Sigmoid colon (tissue), 3 donors: ENCODE measurements at regions not wholly inside any gene's neighbourhood (a gene's known extent, or its start where the extent isn't known, plus 50 kb on each side); places are given as distances from the start of the nearest gene placed in this dataset.

Experiments used
- CTCF ChIP-seq, 4 experiments: fragments of 450-650 bp in 3 of 4; fragments of 200-600 bp in 1 of 4; IDR thresholded peaks; one replicate each; pipeline ENCODE4 v1.5.1; 2016 to 2019; ENCODE audit warnings: antibody characterized with exemption in 4 of 4, mild to moderate bottlenecking in 3 of 4, moderate library complexity in 2 of 4
- POLR2A ChIP-seq, 2 donors: fragments of 450-650 bp; IDR thresholded peaks; one replicate each; pipeline ENCODE4 v1.6.1; 2016; ENCODE audit warnings: antibody characterized with exemption in 2 of 2, mild to moderate bottlenecking in 2 of 2, moderate library complexity in 2 of 2

- TF ChIP-seq CTCF (IDR thresholded peaks at IDR 0.05) (no peak), POLR2A (IDR thresholded peaks at IDR 0.05) (no peak)
Measured at GRCh38 chr12:92597118-92597517, 105.7 kb upstream of the PLEKHG7 start.
